ENCODE measurements at regions not wholly inside any gene's neighbourhood (a gene's known extent, or its start where the extent isn't known, plus 50 kb on each side); places are given as distances from the start of the nearest gene placed in this dataset.
"Not testable (repeated sequence)": the region's sequence is repeated elsewhere in the genome, so short reads cannot be mapped to it uniquely, and the experiment has no call there.

- TF ChIP-seq RAD21 (conservative IDR thresholded peaks at IDR 0.05 in 1 of 2, IDR thresholded peaks at IDR 0.05 in 1 of 2): peak; percentile 79
- TF ChIP-seq CTCF (IDR thresholded peaks at IDR 0.05): peak; percentile 84
- TF ChIP-seq SMC3 (IDR thresholded peaks at IDR 0.05): peak; percentile 47; the same call in 2 of the 3 replicates
- H3K4me3 ChIP-seq, H3K27ac ChIP-seq, POLR2A ChIA-PET, H3K9me3 ChIP-seq, H3K4me2 ChIP-seq, FAIRE-seq, H3K4me1 ChIP-seq: not testable (repeated sequence)
- CTCF ChIA-PET: interaction anchor here (0.6 to 3.6 kb wide), 15 partner anchors 9 to 396 kb away, joined by 3 to 27 read pairs (median 4); no protein-coding TSS in a partner anchor
- WGBS (ENCODE audit: missing lambda C conversion rate): 7% methylated on average over 9 of the region's 10 CpGs
- peak; percentile 55 to 76 for DNase-seq (ENCODE audit: low read depth in 1 of 2, low spot score in 1 of 2)
- peak; percentile 47 to 65; a peak in 4 of 6 replicates for ATAC-seq
Measured at GRCh38 chr15:98295101-98295759, 334.7 kb downstream of the ARRDC4 start.

GRCh38 chr15:98296653-98297052 is 336.1 kb downstream of the ARRDC4 start:
- Histone ChIP-seq H3K4me3 (no peak overlapping the region), H3K4me2 (no peak overlapping the region), H3K4me1 (no peaks in the 10 kb centered on the region), H3K9me3 (no peaks in the 10 kb centered on the region), H3K27ac (no peak overlapping the region)
- 5% methylated on average over 4 of the region's 4 CpGs for WGBS (ENCODE audit: missing lambda C conversion rate)
- CTCF ChIA-PET: interaction anchor here (0.9 to 3.6 kb wide), 14 partner anchors 10 to 398 kb away, joined by 3 to 27 read pairs (median 5); no protein-coding TSS in a partner anchor
- POLR2A ChIA-PET: no interaction called here
- ATAC-seq (no peak), FAIRE-seq (no peak), DNase-seq (ENCODE audit: low read depth in 1 of 2, low spot score in 1 of 2) (no peak)
- no peak for TF ChIP-seq HMGXB4 (CRISPR knock-in tag; IDR thresholded peaks at IDR 0.05; ENCODE audit: borderline replicate concordance)
- no peak for TF ChIP-seq PHF8 (IDR thresholded peaks at IDR 0.05; ENCODE audit: borderline replicate concordance, low read depth)
- no peak for TF ChIP-seq MYC (IDR thresholded peaks at IDR 0.05; ENCODE audit: borderline replicate concordance, low read length)
- TF ChIP-seq GATA3 (IDR thresholded peaks at IDR 0.05; ENCODE audit: borderline replicate concordance): no peak
- no peak for TF ChIP-seq MAZ (IDR thresholded peaks at IDR 0.05; ENCODE audit: borderline replicate concordance, low read depth, low read length)
- TF ChIP-seq HOXA7 (CRISPR knock-in tag; IDR thresholded peaks at IDR 0.05): no peak
- no peak for TF ChIP-seq ZFP36 (IDR thresholded peaks at IDR 0.05; ENCODE audit: borderline replicate concordance, partially characterized antibody)
- TF ChIP-seq TP53 (CRISPR knock-in tag; IDR thresholded peaks at IDR 0.05): no peak
- no peak for TF ChIP-seq FOXS1 (CRISPR knock-in tag; IDR thresholded peaks at IDR 0.05)
- TF ChIP-seq FOSB (CRISPR knock-in tag; IDR thresholded peaks at IDR 0.05): no peak
- TF ChIP-seq RFX5 (IDR thresholded peaks at IDR 0.05): no peak
- no peak for TF ChIP-seq SREBF2 (IDR thresholded peaks at IDR 0.05)
- TF ChIP-seq NFE2L2 (conservative IDR thresholded peaks at IDR 0.05; ENCODE audit: low read length): no peak
- TF ChIP-seq TFCP2L1 (CRISPR knock-in tag; IDR thresholded peaks at IDR 0.05): no peak
- no peak for TF ChIP-seq RNF2 (IDR thresholded peaks at IDR 0.05; ENCODE audit: borderline replicate concordance, low read depth)
- no peak for TF ChIP-seq HDAC2 (IDR thresholded peaks at IDR 0.05)

GRCh38 chr15:98304371-98304770 is 343.9 kb downstream of the ARRDC4 start:
- CTCF ChIA-PET: interaction anchor here (1.0 to 2.5 kb wide), 4 partner anchors 9 to 124 kb away, joined by 3 to 13 read pairs (median 6); no protein-coding TSS in a partner anchor
- Histone ChIP-seq H3K4me1 (no peaks in the 10 kb centered on the region), H3K4me3 (no peak overlapping the region), H3K4me2 (no peak overlapping the region), H3K27ac (no peak overlapping the region), H3K9me3 (peaks cover 8% of the 10 kb centered on the region; the same call in 1 of the 3 replicates)
- WGBS (ENCODE audit: missing lambda C conversion rate): 11% methylated on average over 8 of the region's 8 CpGs
- ATAC-seq (no peak), FAIRE-seq (no peak), DNase-seq (ENCODE audit: low read depth in 1 of 2, low spot score in 1 of 2) (no peak)
- no peak for TF ChIP-seq POLR2AphosphoS2 (conservative IDR thresholded peaks at IDR 0.05; ENCODE audit: low read length)
- no peak for TF ChIP-seq NPAS2 (CRISPR knock-in tag; IDR thresholded peaks at IDR 0.05; ENCODE audit: borderline replicate concordance)
- no peak for TF ChIP-seq HMGXB4 (CRISPR knock-in tag; IDR thresholded peaks at IDR 0.05; ENCODE audit: borderline replicate concordance)
- no peak for TF ChIP-seq ZSCAN20 (CRISPR knock-in tag; IDR thresholded peaks at IDR 0.05)
- no peak for TF ChIP-seq CBX2 (IDR thresholded peaks at IDR 0.05; ENCODE audit: borderline replicate concordance, low read depth)
- TF ChIP-seq RNF2 (IDR thresholded peaks at IDR 0.05; ENCODE audit: borderline replicate concordance, low read depth): no peak
- TF ChIP-seq JUNB (IDR thresholded peaks at IDR 0.05): no peak
- no peak for TF ChIP-seq ATOH8 (CRISPR knock-in tag; IDR thresholded peaks at IDR 0.05; ENCODE audit: low read depth)
- TF ChIP-seq USF2 (IDR thresholded peaks at IDR 0.05): no peak
- POLR2A ChIA-PET: no interaction called here

Measured in A549 (cell line).